ENCODE measurements at regions not wholly inside any gene's neighbourhood (a gene's known extent, or its start where the extent isn't known, plus 50 kb on each side); places are given as distances from the start of the nearest gene placed in this dataset.

DNA sequence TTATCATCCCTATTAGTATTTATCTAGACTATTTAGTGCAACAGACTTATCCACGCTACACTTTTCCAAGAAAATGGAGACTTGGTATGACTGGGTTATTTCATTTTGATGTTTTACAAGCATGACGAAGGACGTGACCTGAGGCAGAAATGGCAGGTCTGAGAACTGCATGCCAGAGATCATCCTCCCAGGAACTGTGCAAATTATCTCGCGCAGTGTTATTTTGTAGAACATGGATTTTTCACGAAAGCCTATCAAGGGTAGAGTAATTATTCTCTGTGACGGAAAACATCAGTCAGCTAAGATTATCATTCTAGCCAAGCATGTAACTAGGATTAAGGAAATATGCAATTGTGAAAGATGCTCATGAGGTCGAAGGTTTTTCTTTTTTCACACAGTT lies 361.5 kb upstream of the AJAP1 start (continued):
- TF ChIP-seq, protein P1, sequence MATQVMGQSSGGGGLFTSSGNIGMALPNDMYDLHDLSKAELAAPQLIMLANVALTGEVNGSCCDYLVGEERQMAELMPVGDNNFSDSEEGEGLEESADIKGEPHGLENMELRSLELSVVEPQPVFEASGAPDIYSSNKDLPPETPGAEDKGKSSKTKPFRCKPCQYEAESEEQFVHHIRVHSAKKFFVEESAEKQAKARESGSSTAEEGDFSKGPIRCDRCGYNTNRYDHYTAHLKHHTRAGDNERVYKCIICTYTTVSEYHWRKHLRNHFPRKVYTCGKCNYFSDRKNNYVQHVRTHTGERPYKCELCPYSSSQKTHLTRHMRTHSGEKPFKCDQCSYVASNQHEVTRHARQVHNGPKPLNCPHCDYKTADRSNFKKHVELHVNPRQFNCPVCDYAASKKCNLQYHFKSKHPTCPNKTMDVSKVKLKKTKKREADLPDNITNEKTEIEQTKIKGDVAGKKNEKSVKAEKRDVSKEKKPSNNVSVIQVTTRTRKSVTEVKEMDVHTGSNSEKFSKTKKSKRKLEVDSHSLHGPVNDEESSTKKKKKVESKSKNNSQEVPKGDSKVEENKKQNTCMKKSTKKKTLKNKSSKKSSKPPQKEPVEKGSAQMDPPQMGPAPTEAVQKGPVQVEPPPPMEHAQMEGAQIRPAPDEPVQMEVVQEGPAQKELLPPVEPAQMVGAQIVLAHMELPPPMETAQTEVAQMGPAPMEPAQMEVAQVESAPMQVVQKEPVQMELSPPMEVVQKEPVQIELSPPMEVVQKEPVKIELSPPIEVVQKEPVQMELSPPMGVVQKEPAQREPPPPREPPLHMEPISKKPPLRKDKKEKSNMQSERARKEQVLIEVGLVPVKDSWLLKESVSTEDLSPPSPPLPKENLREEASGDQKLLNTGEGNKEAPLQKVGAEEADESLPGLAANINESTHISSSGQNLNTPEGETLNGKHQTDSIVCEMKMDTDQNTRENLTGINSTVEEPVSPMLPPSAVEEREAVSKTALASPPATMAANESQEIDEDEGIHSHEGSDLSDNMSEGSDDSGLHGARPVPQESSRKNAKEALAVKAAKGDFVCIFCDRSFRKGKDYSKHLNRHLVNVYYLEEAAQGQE (IDR thresholded peaks at IDR 0.05) = no peak

DNA sequence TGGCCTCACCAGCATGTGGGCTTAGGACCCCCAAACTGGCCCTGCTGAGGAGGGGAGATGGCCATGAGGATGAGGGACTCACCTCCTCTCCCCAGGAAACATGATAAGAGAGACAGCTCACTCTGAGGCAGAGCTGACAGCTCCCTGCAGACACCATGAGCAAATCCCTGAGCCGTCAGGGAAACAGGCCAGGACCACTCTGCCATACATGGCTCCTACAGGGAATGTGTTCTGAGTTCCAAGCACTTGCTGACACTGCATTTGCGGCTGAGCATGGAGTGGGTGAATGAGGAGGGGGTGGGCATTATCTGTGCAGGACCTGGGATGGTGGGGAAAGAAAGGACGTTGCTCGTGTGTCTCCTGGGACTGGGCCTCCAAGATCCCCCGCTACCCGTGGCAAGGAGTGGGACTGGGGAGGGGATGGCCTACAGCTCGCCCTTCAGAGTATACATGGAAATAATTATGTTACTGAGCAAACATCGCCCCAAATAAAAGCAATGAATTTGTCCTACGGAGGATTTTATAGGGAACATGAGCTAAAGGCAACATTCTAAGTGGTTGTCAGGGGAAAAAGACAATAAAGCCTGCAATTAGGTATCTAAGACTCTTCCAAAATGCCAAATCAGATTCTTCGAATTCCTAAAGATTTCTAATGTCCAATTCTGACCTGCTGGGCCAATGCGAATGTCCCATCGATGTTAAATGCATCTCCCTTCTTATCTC lies 355.9 kb upstream of the AJAP1 start:
- peaks cover 0 to 4% (median 0%) of the 10 kb centered on the region in 4 donors for H3K27me3 ChIP-seq (ENCODE audit: control insufficient read depth in 4 of 4, insufficient read depth in 4 of 4, low read length in 3 of 4)
- H3K27ac ChIP-seq (ENCODE audit: low read depth in 1 of 2, low read length in 2 of 2) = no peak overlapping the region
- no peaks in the 10 kb centered on the region for H3K4me1 ChIP-seq (ENCODE audit: control insufficient read depth in 4 of 4, insufficient read depth in 4 of 4, low read length in 3 of 4)
- TF ChIP-seq, protein P2, sequence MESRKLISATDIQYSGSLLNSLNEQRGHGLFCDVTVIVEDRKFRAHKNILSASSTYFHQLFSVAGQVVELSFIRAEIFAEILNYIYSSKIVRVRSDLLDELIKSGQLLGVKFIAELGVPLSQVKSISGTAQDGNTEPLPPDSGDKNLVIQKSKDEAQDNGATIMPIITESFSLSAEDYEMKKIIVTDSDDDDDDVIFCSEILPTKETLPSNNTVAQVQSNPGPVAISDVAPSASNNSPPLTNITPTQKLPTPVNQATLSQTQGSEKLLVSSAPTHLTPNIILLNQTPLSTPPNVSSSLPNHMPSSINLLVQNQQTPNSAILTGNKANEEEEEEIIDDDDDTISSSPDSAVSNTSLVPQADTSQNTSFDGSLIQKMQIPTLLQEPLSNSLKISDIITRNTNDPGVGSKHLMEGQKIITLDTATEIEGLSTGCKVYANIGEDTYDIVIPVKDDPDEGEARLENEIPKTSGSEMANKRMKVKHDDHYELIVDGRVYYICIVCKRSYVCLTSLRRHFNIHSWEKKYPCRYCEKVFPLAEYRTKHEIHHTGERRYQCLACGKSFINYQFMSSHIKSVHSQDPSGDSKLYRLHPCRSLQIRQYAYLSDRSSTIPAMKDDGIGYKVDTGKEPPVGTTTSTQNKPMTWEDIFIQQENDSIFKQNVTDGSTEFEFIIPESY (IDR thresholded peaks at IDR 0.05) = no peak
- no peak for TF ChIP-seq SP1 (IDR thresholded peaks at IDR 0.05)
- H3K36me3 ChIP-seq (ENCODE audit: control insufficient read depth in 4 of 4, insufficient read depth in 3 of 4, low read depth in 1 of 4, low read length in 3 of 4) = no peaks in the 10 kb centered on the region
- H3K9me3 ChIP-seq (ENCODE audit: control insufficient read depth in 4 of 4, low read length in 3 of 4) = peaks cover 0 to 3% (median 2%) of the 10 kb centered on the region in 4 donors
- no peak overlapping the region for H3K9ac ChIP-seq (ENCODE audit: low read depth in 1 of 2, low read length in 2 of 2)
- WGBS = 65% methylated on average over 12 of the region's 12 CpGs
- no peak for DNase-seq (ENCODE audit: low spot score)
- H3K4me3 ChIP-seq (ENCODE audit: low read depth in 1 of 3, low read length in 3 of 3) = no peak overlapping the region

DNA sequence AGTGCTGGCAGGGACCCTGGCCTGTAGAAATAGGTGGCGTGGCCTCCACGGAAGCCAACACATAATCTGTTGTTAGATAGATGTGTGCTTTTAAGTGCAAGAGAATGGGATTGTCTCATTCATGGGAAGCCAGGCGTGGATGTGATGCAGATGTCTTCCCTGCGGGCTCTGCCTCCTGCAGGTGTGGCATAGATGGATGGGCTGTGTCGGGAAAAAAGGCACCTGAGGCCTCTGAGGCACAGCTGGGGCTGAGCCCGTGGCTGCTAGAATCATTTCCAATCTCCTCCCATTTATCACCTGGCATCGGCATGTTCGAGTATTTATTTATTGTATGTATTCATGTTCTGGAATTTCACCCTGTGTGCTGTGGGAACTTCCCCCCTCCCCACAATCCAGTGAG lies 353.4 kb upstream of the AJAP1 start:
- H3K27ac ChIP-seq (ENCODE audit: low read depth in 1 of 2, low read length in 2 of 2) = no peak overlapping the region
- no peak overlapping the region for H3K9ac ChIP-seq (ENCODE audit: low read depth in 1 of 2, low read length in 2 of 2)
- no peaks in the 10 kb centered on the region for H3K4me1 ChIP-seq (ENCODE audit: control insufficient read depth in 4 of 4, insufficient read depth in 4 of 4, low read length in 3 of 4)
- no peaks in the 10 kb centered on the region for H3K27me3 ChIP-seq (ENCODE audit: control insufficient read depth in 4 of 4, insufficient read depth in 4 of 4, low read length in 3 of 4)
- no peak for DNase-seq (ENCODE audit: low spot score)
- no peak overlapping the region for H3K4me3 ChIP-seq (ENCODE audit: low read depth in 1 of 3, low read length in 3 of 3)
- WGBS = 75% methylated on average over 8 of the region's 8 CpGs
- peaks cover 0 to 3% (median 0%) of the 10 kb centered on the region in 4 donors for H3K9me3 ChIP-seq (ENCODE audit: control insufficient read depth in 4 of 4, low read length in 3 of 4)
- H3K36me3 ChIP-seq (ENCODE audit: control insufficient read depth in 4 of 4, insufficient read depth in 3 of 4, low read depth in 1 of 4, low read length in 3 of 4) = no peaks in the 10 kb centered on the region
- TF ChIP-seq SP1 (IDR thresholded peaks at IDR 0.05) = no peak
- no peak for TF ChIP-seq NR2F2 (IDR thresholded peaks at IDR 0.05)
- TF ChIP-seq, protein P1 (IDR thresholded peaks at IDR 0.05) = no peak
- TF ChIP-seq HNF4G (IDR thresholded peaks at IDR 0.05) = no peak
- no peak for TF ChIP-seq GABPA (IDR thresholded peaks at IDR 0.05 in 1 of 2, conservative IDR thresholded peaks at IDR 0.05 in 1 of 2)
- TF ChIP-seq, protein P3, sequence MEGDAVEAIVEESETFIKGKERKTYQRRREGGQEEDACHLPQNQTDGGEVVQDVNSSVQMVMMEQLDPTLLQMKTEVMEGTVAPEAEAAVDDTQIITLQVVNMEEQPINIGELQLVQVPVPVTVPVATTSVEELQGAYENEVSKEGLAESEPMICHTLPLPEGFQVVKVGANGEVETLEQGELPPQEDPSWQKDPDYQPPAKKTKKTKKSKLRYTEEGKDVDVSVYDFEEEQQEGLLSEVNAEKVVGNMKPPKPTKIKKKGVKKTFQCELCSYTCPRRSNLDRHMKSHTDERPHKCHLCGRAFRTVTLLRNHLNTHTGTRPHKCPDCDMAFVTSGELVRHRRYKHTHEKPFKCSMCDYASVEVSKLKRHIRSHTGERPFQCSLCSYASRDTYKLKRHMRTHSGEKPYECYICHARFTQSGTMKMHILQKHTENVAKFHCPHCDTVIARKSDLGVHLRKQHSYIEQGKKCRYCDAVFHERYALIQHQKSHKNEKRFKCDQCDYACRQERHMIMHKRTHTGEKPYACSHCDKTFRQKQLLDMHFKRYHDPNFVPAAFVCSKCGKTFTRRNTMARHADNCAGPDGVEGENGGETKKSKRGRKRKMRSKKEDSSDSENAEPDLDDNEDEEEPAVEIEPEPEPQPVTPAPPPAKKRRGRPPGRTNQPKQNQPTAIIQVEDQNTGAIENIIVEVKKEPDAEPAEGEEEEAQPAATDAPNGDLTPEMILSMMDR (IDR thresholded peaks at IDR 0.05; ENCODE audit: low read depth, low read length, missing input control) = no peak
- no peak for TF ChIP-seq FOXA2 (IDR thresholded peaks at IDR 0.05)
- TF ChIP-seq, protein P2 (IDR thresholded peaks at IDR 0.05) = no peak
- no peak for TF ChIP-seq HNF4A (conservative IDR thresholded peaks at IDR 0.05)
- no peak for TF ChIP-seq RAD21 (IDR thresholded peaks at IDR 0.05)
- TF ChIP-seq RXRA (IDR thresholded peaks at IDR 0.05) = no peak
- no peak for TF ChIP-seq JUND (IDR thresholded peaks at IDR 0.05)
- no peak for TF ChIP-seq YY1 (IDR thresholded peaks at IDR 0.05)
- TF ChIP-seq TAF1 (conservative IDR thresholded peaks at IDR 0.05) = no peak
- TF ChIP-seq, protein P4, sequence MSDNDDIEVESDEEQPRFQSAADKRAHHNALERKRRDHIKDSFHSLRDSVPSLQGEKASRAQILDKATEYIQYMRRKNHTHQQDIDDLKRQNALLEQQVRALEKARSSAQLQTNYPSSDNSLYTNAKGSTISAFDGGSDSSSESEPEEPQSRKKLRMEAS (IDR thresholded peaks at IDR 0.05) = no peak
- TF ChIP-seq FOXA1 (IDR thresholded peaks at IDR 0.05) = no peak
